HepG2 (cell line): ENCODE measurements at regions not wholly inside any gene's neighbourhood (a gene's known extent, or its start where the extent isn't known, plus 50 kb on each side); places are given as distances from the start of the nearest gene placed in this dataset.

Experiments
- AKNA ChIP-seq: sonication (generic); formaldehyde crosslinking; IDR thresholded peaks from 2 replicates; pipeline ENCODE4 v1.4.0; 2020; ENCODE audit warnings: missing genetic modification reagents, borderline replicate concordance
- HES4 ChIP-seq: sonication (generic); formaldehyde crosslinking; IDR thresholded peaks from 2 replicates; pipeline ENCODE4 v1.9.0; 2021; ENCODE audit warnings: mild to moderate bottlenecking, missing genetic modification reagents, borderline replicate concordance
- NONO ChIP-seq, 2 experiments: fragments of 450-650 bp in 1 of 2; sonication (generic) in 1 of 2; formaldehyde crosslinking in 1 of 2; IDR thresholded peaks in 1 of 2; conservative IDR thresholded peaks in 1 of 2; 2 replicates each; pipeline versions ENCODE4 v1.6.1 to v1.8.0; 2017 to 2022; ENCODE audit warnings: mild to moderate bottlenecking in 1 of 2, missing genetic modification reagents in 1 of 2, moderate library complexity in 1 of 2
- RXRB ChIP-seq: IDR thresholded peaks from 2 replicates; pipeline ENCODE4 v1.6.1; 2016; ENCODE audit warnings: borderline replicate concordance, missing genetic modification reagents, missing compliant biosample characterization
- SKI ChIP-seq: fragments of 450-650 bp; IDR thresholded peaks from one replicate; pipeline ENCODE4 v1.6.1; 2018; ENCODE audit warnings: mild to moderate bottlenecking; ENCODE audit not compliant: partially characterized antibody
- ZBTB10 ChIP-seq: sonication (generic); formaldehyde crosslinking; IDR thresholded peaks from 2 replicates; pipeline ENCODE4 v1.4.0; 2020; ENCODE audit warnings: missing genetic modification reagents, borderline replicate concordance
- ZGPAT ChIP-seq: IDR thresholded peaks from 2 replicates; pipeline ENCODE4 v1.6.1; 2016; ENCODE audit warnings: mild to moderate bottlenecking
- ZNF292 ChIP-seq: sonication (generic); formaldehyde crosslinking; IDR thresholded peaks from 2 replicates; pipeline ENCODE4 v1.8.1; 2022; ENCODE audit warnings: mild to moderate bottlenecking, low read depth, missing genetic modification reagents, borderline replicate concordance

- TF ChIP-seq ZGPAT (CRISPR knock-in tag) (peak; percentile 31; the same call in 1 of the 2 replicates), HES4 (CRISPR knock-in tag) (no peak), RXRB (CRISPR knock-in tag) (peak; percentile 77), AKNA (CRISPR knock-in tag) (no peak), ZNF292 (CRISPR knock-in tag) (no peak), SKI (peak; percentile 66), NONO (IDR thresholded peaks at IDR 0.05) (no peak), NONO (CRISPR knock-in tag; conservative IDR thresholded peaks at IDR 0.05) (peak; percentile 41; the same call in 1 of the 2 replicates), ZBTB10 (CRISPR knock-in tag) (0 out of 2 replicates have a peak, but pooled peaks have one; percentile 34)
Observed at GRCh38 chr7:112898432-112899290, 108.5 kb upstream of the TMEM168 start (continued).
